ENCODE measurements at regions not wholly inside any gene's neighbourhood (a gene's known extent, or its start where the extent isn't known, plus 50 kb on each side); places are given as distances from the start of the nearest gene placed in this dataset.

GRCh38 chr10:62577076-62577475 is 202.9 kb downstream of the ZNF365 start:
- TF ChIP-seq EP300 (IDR thresholded peaks at IDR 0.05; ENCODE audit: borderline replicate concordance in 1 of 2, low read depth in 1 of 2, low read length in 1 of 2) = no peak
- TF ChIP-seq CTCF (IDR thresholded peaks at IDR 0.05) = no peak
- TF ChIP-seq EZH2phosphoT487 (IDR thresholded peaks at IDR 0.05; ENCODE audit: borderline replicate concordance, low read depth) = no peak
- no peak for TF ChIP-seq MEF2A (IDR thresholded peaks at IDR 0.05; ENCODE audit: borderline replicate concordance, low read depth)
- TF ChIP-seq, protein P1, sequence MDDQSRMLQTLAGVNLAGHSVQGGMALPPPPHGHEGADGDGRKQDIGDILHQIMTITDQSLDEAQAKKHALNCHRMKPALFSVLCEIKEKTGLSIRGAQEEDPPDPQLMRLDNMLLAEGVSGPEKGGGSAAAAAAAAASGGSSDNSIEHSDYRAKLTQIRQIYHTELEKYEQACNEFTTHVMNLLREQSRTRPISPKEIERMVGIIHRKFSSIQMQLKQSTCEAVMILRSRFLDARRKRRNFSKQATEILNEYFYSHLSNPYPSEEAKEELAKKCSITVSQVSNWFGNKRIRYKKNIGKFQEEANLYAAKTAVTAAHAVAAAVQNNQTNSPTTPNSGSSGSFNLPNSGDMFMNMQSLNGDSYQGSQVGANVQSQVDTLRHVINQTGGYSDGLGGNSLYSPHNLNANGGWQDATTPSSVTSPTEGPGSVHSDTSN (IDR thresholded peaks at IDR 0.05) = no peak
- no peak for TF ChIP-seq GABPA (IDR thresholded peaks at IDR 0.05; ENCODE audit: low read depth)
- TF ChIP-seq SIN3A (IDR thresholded peaks at IDR 0.05; ENCODE audit: borderline replicate concordance, low read depth, low read length) = no peak
- TF ChIP-seq, protein P2, sequence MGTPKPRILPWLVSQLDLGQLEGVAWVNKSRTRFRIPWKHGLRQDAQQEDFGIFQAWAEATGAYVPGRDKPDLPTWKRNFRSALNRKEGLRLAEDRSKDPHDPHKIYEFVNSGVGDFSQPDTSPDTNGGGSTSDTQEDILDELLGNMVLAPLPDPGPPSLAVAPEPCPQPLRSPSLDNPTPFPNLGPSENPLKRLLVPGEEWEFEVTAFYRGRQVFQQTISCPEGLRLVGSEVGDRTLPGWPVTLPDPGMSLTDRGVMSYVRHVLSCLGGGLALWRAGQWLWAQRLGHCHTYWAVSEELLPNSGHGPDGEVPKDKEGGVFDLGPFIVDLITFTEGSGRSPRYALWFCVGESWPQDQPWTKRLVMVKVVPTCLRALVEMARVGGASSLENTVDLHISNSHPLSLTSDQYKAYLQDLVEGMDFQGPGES (IDR thresholded peaks at IDR 0.05; ENCODE audit: low read depth, low read length) = no peak
- TF ChIP-seq NFIC (IDR thresholded peaks at IDR 0.05; ENCODE audit: borderline replicate concordance) = no peak
- no peak for TF ChIP-seq RCOR1 (IDR thresholded peaks at IDR 0.05; ENCODE audit: low read length)
- TF ChIP-seq ZBTB33 (IDR thresholded peaks at IDR 0.05; ENCODE audit: borderline replicate concordance, low read depth) = no peak
- TF ChIP-seq, protein P3, sequence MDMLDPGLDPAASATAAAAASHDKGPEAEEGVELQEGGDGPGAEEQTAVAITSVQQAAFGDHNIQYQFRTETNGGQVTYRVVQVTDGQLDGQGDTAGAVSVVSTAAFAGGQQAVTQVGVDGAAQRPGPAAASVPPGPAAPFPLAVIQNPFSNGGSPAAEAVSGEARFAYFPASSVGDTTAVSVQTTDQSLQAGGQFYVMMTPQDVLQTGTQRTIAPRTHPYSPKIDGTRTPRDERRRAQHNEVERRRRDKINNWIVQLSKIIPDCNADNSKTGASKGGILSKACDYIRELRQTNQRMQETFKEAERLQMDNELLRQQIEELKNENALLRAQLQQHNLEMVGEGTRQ (IDR thresholded peaks at IDR 0.05; ENCODE audit: borderline replicate concordance, low read depth, low read length) = no peak
- TF ChIP-seq USF1 (IDR thresholded peaks at IDR 0.05; ENCODE audit: borderline replicate concordance, low read depth) = no peak
- TF ChIP-seq NRF1 (IDR thresholded peaks at IDR 0.05; ENCODE audit: low read depth, low read length) = no peak

Measured in SK-N-SH (cell line).